ENCODE measurements at regions not wholly inside any gene's neighbourhood (a gene's known extent, or its start where the extent isn't known, plus 50 kb on each side); places are given as distances from the start of the nearest gene placed in this dataset.
A peak's percentile ranks its signal among the peaks of the same experiment; 100 is the strongest.

DNA sequence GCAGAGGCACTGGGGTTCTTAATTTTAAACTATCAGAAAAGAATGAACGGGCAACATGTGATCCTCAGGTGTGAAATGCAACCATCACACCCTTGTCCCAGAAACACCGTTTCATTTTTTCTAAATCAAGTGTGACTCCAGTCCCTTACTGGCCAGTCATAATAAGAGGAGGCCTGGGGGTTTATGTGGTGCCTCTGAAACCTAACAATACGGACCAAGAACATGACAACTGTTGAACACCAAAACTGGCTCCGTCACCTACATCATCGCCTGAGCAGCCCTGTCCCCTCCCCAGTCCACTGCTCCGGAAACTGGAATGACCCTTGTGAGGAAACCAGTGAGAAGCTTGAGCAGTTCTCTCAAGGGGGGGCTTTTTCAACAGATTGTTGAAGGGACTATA lies 55.9 kb upstream of the KIF26B start (continued):
- TF ChIP-seq, protein P1, sequence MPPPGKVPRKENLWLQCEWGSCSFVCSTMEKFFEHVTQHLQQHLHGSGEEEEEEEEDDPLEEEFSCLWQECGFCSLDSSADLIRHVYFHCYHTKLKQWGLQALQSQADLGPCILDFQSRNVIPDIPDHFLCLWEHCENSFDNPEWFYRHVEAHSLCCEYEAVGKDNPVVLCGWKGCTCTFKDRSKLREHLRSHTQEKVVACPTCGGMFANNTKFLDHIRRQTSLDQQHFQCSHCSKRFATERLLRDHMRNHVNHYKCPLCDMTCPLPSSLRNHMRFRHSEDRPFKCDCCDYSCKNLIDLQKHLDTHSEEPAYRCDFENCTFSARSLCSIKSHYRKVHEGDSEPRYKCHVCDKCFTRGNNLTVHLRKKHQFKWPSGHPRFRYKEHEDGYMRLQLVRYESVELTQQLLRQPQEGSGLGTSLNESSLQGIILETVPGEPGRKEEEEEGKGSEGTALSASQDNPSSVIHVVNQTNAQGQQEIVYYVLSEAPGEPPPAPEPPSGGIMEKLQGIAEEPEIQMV (tag; conservative IDR thresholded peaks at IDR 0.05; ENCODE audit: low read depth): no peak
- TF ChIP-seq SIRT6 (IDR thresholded peaks at IDR 0.05; ENCODE audit: low read depth, low read length): no peak
- no peak for TF ChIP-seq THRA (IDR thresholded peaks at IDR 0.05)

GRCh38 chr1:245096311-245097066 lies 58.3 kb upstream of the KIF26B start:
- H4K20me1 ChIP-seq (replicated peaks; ENCODE audit: control insufficient read depth, insufficient read depth, low read length): no peaks in the 10 kb centered on the region
- ATAC-seq (no peak), DNase-seq (ENCODE audit: extremely low read depth in 1 of 4, low spot score in 3 of 4) (no peak), FAIRE-seq (no peak)
- no peak overlapping the region for H3K4me3 ChIP-seq
- no peaks in the 10 kb centered on the region for H3K9me3 ChIP-seq (replicated peaks; ENCODE audit: control insufficient read depth, insufficient read depth, low read depth, low read length)
- H2AFZ ChIP-seq (ENCODE audit: low read depth, low read length): no peak overlapping the region
- no peak overlapping the region for H3K27ac ChIP-seq (ENCODE audit: extremely low read depth, low read depth, low read length)
- in situ Hi-C loops (cut with MboI) (no loop called here), intact Hi-C loops (cut with micrococcal nuclease) (no loop called here)
- H3K36me3 ChIP-seq (ENCODE audit: control insufficient read depth, insufficient read depth, low read length): no peaks in the 10 kb centered on the region
- no peaks in the 10 kb centered on the region for H3K79me2 ChIP-seq (ENCODE audit: control insufficient read depth, insufficient read depth, low read length)
- no peak overlapping the region for H3K9ac ChIP-seq (ENCODE audit: insufficient read depth in 1 of 2, low read depth in 2 of 2, low read length in 2 of 2)
- CTCF ChIA-PET (ENCODE audit: low intra/inter-chr PET ratio): no interaction called here
- no TSS peak for BruUV-seq (replicated peaks)
- no peak overlapping the region for H3K4me2 ChIP-seq (ENCODE audit: insufficient read depth, low read length)
- H3K27me3 ChIP-seq (ENCODE audit: control insufficient read depth in 2 of 2, insufficient read depth in 2 of 2, low read length in 2 of 2): peaks cover 0 to 8% of the 10 kb centered on the region in 2 experiments; a peak in 1 of 5 replicates
- 76% methylated on average over 5 of the region's 5 CpGs for WGBS (ENCODE audit: insufficient coverage, low coverage, missing lambda C conversion rate)
- H3K4me1 ChIP-seq (replicated peaks in 1 of 2; ENCODE audit: control insufficient read depth in 2 of 2, insufficient read depth in 2 of 2, low read length in 2 of 2): peaks cover 3 to 11% of the 10 kb centered on the region in 2 experiments; a peak in 3 of 5 replicates
- POLR2A ChIA-PET: no interaction called here
- no peaks in the 10 kb centered on the region for H3K9me1 ChIP-seq (ENCODE audit: control insufficient read depth, insufficient read depth, low read length)
- TF ChIP-seq FOXA1 (IDR thresholded peaks at IDR 0.05; ENCODE audit: borderline replicate concordance): no peak
- no peak for TF ChIP-seq ZFX (CRISPR knock-in tag; IDR thresholded peaks at IDR 0.05)
- no peak for TF ChIP-seq HDAC2 (IDR thresholded peaks at IDR 0.05)
- TF ChIP-seq TOE1 (IDR thresholded peaks at IDR 0.05; ENCODE audit: borderline replicate concordance): peak; percentile 48; the same call in 1 of the 2 replicates
- no peak for TF ChIP-seq TOE1 (CRISPR knock-in tag; IDR thresholded peaks at IDR 0.05; ENCODE audit: borderline replicate concordance, low read depth)
- TF ChIP-seq WHSC1 (IDR thresholded peaks at IDR 0.05; ENCODE audit: low read length): no peak
- no peak for TF ChIP-seq ETV5 (CRISPR knock-in tag; IDR thresholded peaks at IDR 0.05; ENCODE audit: low read depth)
- TF ChIP-seq BHLHE40 (IDR thresholded peaks at IDR 0.05; ENCODE audit: low read length): no peak
- no peak for TF ChIP-seq ZNF282 (CRISPR knock-in tag; IDR thresholded peaks at IDR 0.05)
- TF ChIP-seq, protein P2, sequence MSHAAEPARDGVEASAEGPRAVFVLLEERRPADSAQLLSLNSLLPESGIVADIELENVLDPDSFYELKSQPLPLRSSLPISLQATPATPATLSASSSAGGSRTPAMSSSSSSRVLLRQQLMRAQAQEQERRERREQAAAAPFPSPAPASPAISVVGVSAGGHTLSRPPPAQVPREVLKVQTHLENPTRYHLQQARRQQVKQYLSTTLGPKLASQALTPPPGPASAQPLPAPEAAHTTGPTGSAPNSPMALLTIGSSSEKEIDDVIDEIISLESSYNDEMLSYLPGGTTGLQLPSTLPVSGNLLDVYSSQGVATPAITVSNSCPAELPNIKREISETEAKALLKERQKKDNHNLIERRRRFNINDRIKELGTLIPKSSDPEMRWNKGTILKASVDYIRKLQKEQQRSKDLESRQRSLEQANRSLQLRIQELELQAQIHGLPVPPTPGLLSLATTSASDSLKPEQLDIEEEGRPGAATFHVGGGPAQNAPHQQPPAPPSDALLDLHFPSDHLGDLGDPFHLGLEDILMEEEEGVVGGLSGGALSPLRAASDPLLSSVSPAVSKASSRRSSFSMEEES (CRISPR knock-in tag; IDR thresholded peaks at IDR 0.05): peak; percentile 81
- peak; percentile 72 for TF ChIP-seq RAD51 (IDR thresholded peaks at IDR 0.05; ENCODE audit: borderline replicate concordance, low read depth)
- TF ChIP-seq ZC3H8 (IDR thresholded peaks at IDR 0.05): no peak
- TF ChIP-seq, protein P3, sequence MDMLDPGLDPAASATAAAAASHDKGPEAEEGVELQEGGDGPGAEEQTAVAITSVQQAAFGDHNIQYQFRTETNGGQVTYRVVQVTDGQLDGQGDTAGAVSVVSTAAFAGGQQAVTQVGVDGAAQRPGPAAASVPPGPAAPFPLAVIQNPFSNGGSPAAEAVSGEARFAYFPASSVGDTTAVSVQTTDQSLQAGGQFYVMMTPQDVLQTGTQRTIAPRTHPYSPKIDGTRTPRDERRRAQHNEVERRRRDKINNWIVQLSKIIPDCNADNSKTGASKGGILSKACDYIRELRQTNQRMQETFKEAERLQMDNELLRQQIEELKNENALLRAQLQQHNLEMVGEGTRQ (CRISPR knock-in tag; IDR thresholded peaks at IDR 0.05): peak; percentile 29; the same call in 1 of the 2 replicates
- no peak for TF ChIP-seq U2AF2 (optimal IDR thresholded peaks at IDR 0.05; ENCODE audit: low read depth, low read length)

Measured in K562 (cell line).